Esophagus muscularis mucosa (tissue), 4 donors: ENCODE measurements at regions not wholly inside any gene's neighbourhood (a gene's known extent, or its start where the extent isn't known, plus 50 kb on each side); places are given as distances from the start of the nearest gene placed in this dataset.

Source experiments
- DNase-seq: peaks from one replicate; pipeline ENCODE4 v3.0.0-alpha.2; 2017; ENCODE audit errors: extremely low spot score
- H3K27ac ChIP-seq, 4 donors: fragments of 200-600 bp; sonication (generic); replicated peaks in 1 of 4; 1 replicate in 3 of 4; 2 replicates in 1 of 4; pipeline ENCODE4 v1.5.1; 2016 to 2019; ENCODE audit warnings: mild to moderate bottlenecking in 1 of 4
- H3K27me3 ChIP-seq, 4 donors: fragments of 200-600 bp; sonication (generic); one replicate each; pipeline versions ENCODE4 v1.5.1 to v1.6.0; 2016 to 2019
- H3K36me3 ChIP-seq, 4 donors: fragments of 200-600 bp; sonication (generic); one replicate each; pipeline ENCODE4 v1.5.1; 2016 to 2019
- H3K4me1 ChIP-seq, 4 donors: fragments of 200-600 bp; sonication (generic); one replicate each; pipeline ENCODE4 v1.5.1; 2016 to 2019
- H3K4me3 ChIP-seq, 4 donors: fragments of 200-600 bp; sonication (generic); 1 replicate in 2 of 4; 2 replicates in 2 of 4; pipeline ENCODE4 v1.5.1; 2016 to 2019; ENCODE audit warnings: mild to moderate bottlenecking in 4 of 4, moderate library complexity in 1 of 4
- H3K9me3 ChIP-seq, 4 donors: fragments of 200-600 bp; sonication (generic); 1 replicate in 3 of 4; 2 replicates in 1 of 4; pipeline ENCODE4 v1.5.1; 2016 to 2019
- CTCF ChIP-seq, 3 experiments: fragments of 200-600 bp in 2 of 3; fragments of 450-650 bp in 1 of 3; sonication (generic) in 2 of 3; IDR thresholded peaks; one replicate each; pipeline ENCODE4 v1.5.1; 2017 to 2019; ENCODE audit warnings: antibody characterized with exemption in 3 of 3, mild to moderate bottlenecking in 2 of 3, moderate library complexity in 1 of 3
- EP300 ChIP-seq: sonication (generic); formaldehyde crosslinking; IDR thresholded peaks from one replicate; pipeline ENCODE4 v1.6.1; 2017; ENCODE audit warnings: antibody characterized with exemption
- POLR2A ChIP-seq: fragments of 450-650 bp; IDR thresholded peaks from one replicate; pipeline ENCODE4 v1.6.1; 2017; ENCODE audit warnings: antibody characterized with exemption, moderate library complexity, mild to moderate bottlenecking, low read depth
- POLR2AphosphoS5 ChIP-seq, 2 donors: sonication (generic); formaldehyde crosslinking; IDR thresholded peaks; one replicate each; pipeline ENCODE4 v1.6.1; 2017; ENCODE audit warnings: antibody characterized with exemption in 2 of 2
- WGBS: methylation state at CpG from one replicate; pipeline ENCODE4 v1.1.5; 2018; 5-methylcytosine and 5-hydroxymethylcytosine counted together
- intact Hi-C: fragments of 100-400 bp; cut with DNase I; formaldehyde crosslinking; loops from one replicate; pipeline ENCODE4 v1.15.1; 2023

- no peak for DNase-seq
- Histone ChIP-seq H3K4me1 (peaks cover 0 to 6% (median 2%) of the 10 kb centered on the region in 4 donors), H3K4me3 (no peak overlapping the region), H3K36me3 (no peaks in the 10 kb centered on the region), H3K27ac (no peak overlapping the region), H3K9me3 (no peaks in the 10 kb centered on the region), H3K27me3 (no peaks in the 10 kb centered on the region)
- WGBS = 77% methylated on average over 1 of the region's 1 CpG
- intact Hi-C loops = no loop called here
- no peak for TF ChIP-seq CTCF (IDR thresholded peaks at IDR 0.05)
- TF ChIP-seq EP300 = no peak
- no peak for TF ChIP-seq POLR2AphosphoS5 (IDR thresholded peaks at IDR 0.05)
- no peak for TF ChIP-seq POLR2A
Measured at GRCh38 chr5:92912283-92912682, 668.7 kb downstream of the NR2F1-AS1 start.

- H3K4me3 ChIP-seq = no peak overlapping the region
- no peaks in the 10 kb centered on the region for H3K27me3 ChIP-seq
- TF ChIP-seq POLR2A = no peak
- no peak for TF ChIP-seq EP300
- TF ChIP-seq POLR2AphosphoS5 (IDR thresholded peaks at IDR 0.05) = no peak
- no peak for TF ChIP-seq CTCF (IDR thresholded peaks at IDR 0.05)
- DNase-seq = no peak
- intact Hi-C loops = no loop called here
- no peaks in the 10 kb centered on the region for H3K9me3 ChIP-seq
- no peaks in the 10 kb centered on the region for H3K36me3 ChIP-seq
- peaks cover 0 to 6% (median 2%) of the 10 kb centered on the region in 4 donors for H3K4me1 ChIP-seq
- H3K27ac ChIP-seq = no peak overlapping the region
- 90% methylated on average over 1 of the region's 1 CpG for WGBS
Measured at GRCh38 chr5:92911851-92912250, 669.2 kb downstream of the NR2F1-AS1 start.

- Histone ChIP-seq H3K4me3 (no peak overlapping the region), H3K27me3 (no peaks in the 10 kb centered on the region), H3K9me3 (no peaks in the 10 kb centered on the region), H3K4me1 (peaks cover 0 to 6% (median 2%) of the 10 kb centered on the region in 4 donors), H3K27ac (no peak overlapping the region), H3K36me3 (no peaks in the 10 kb centered on the region)
- DNase-seq = no peak
- intact Hi-C loops = no loop called here
- TF ChIP-seq POLR2A = no peak
- no peak for TF ChIP-seq EP300
- no peak for TF ChIP-seq POLR2AphosphoS5 (IDR thresholded peaks at IDR 0.05)
- TF ChIP-seq CTCF (IDR thresholded peaks at IDR 0.05) = no peak
Measured at GRCh38 chr5:92911293-92911692, 669.7 kb downstream of the NR2F1-AS1 start.

- no peaks in the 10 kb centered on the region for H3K27me3 ChIP-seq
- H3K9me3 ChIP-seq = no peaks in the 10 kb centered on the region
- no peak for DNase-seq
- WGBS = 64% methylated on average over 6 of the region's 6 CpGs
- H3K4me1 ChIP-seq = peaks cover 0 to 6% (median 2%) of the 10 kb centered on the region in 4 donors
- TF ChIP-seq POLR2A (no peak), EP300 (no peak), POLR2AphosphoS5 (IDR thresholded peaks at IDR 0.05) (no peak), CTCF (IDR thresholded peaks at IDR 0.05) (peak in 2 of 3 experiments; percentile 15 to 18)
- H3K4me3 ChIP-seq = no peak overlapping the region
- no peak overlapping the region for H3K27ac ChIP-seq
- no peaks in the 10 kb centered on the region for H3K36me3 ChIP-seq
- intact Hi-C loops = no loop called here
Measured at GRCh38 chr5:92909602-92909962, 671.4 kb downstream of the NR2F1-AS1 start.

- Histone ChIP-seq H3K4me3 (no peak overlapping the region), H3K4me1 (peaks cover 0 to 6% (median 2%) of the 10 kb centered on the region in 4 donors), H3K9me3 (no peaks in the 10 kb centered on the region), H3K27me3 (no peaks in the 10 kb centered on the region), H3K36me3 (no peaks in the 10 kb centered on the region), H3K27ac (no peak overlapping the region)
- intact Hi-C loops = no loop called here
- WGBS = 88% methylated on average over 1 of the region's 1 CpG
- no peak for TF ChIP-seq POLR2AphosphoS5 (IDR thresholded peaks at IDR 0.05)
- TF ChIP-seq EP300 = no peak
- no peak for TF ChIP-seq CTCF (IDR thresholded peaks at IDR 0.05)
- no peak for TF ChIP-seq POLR2A
- DNase-seq = no peak
Measured at GRCh38 chr5:92908952-92909601, 671.9 kb downstream of the NR2F1-AS1 start.
